ENCODE measurements at regions not wholly inside any gene's neighbourhood (a gene's known extent, or its start where the extent isn't known, plus 50 kb on each side); places are given as distances from the start of the nearest gene placed in this dataset.
"Not testable (repeated sequence)": the region's sequence is repeated elsewhere in the genome, so short reads cannot be mapped to it uniquely, and the experiment has no call there.

DNA sequence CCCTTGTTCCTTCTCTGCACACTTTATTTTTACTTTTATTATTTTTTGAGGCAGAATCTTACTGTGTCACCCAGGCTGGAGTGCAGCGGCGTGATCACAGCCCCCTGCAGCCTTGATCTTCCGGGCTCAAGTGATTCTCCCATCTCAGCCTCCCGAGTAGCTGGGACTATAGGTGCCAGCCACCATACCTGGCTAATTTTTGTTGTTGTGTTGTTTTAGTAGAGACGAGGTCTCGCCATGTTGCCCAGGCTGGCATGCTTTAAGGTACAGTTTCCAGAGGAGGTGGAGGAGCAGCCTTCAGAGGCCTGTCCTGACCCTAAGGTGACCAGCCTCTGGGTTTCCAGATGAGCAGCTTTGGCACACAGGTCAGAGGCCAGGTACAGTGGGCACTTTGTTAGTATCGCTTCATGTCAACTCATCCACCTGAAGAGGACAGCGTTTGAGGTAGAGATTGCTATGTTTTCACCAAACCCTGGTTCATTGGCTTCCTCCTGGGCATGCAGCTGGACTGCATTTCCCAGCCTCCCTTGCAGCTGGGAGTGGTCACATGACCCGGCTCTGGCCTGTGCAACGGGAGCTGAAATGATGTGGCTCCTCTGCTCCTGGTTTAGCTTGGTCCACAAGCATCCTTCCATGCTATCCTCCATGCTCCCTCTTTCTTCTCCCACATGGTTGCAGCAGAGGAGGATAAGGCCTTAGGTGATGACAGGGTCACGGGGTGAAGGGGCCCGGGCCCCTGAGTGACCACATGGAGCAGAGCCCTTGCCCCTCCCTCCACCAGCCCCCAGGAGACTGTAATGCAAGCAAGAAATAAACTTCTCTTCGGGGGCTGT, 139.3 kb upstream of the IER5L start:
- DNase-seq = no peak

DNA sequence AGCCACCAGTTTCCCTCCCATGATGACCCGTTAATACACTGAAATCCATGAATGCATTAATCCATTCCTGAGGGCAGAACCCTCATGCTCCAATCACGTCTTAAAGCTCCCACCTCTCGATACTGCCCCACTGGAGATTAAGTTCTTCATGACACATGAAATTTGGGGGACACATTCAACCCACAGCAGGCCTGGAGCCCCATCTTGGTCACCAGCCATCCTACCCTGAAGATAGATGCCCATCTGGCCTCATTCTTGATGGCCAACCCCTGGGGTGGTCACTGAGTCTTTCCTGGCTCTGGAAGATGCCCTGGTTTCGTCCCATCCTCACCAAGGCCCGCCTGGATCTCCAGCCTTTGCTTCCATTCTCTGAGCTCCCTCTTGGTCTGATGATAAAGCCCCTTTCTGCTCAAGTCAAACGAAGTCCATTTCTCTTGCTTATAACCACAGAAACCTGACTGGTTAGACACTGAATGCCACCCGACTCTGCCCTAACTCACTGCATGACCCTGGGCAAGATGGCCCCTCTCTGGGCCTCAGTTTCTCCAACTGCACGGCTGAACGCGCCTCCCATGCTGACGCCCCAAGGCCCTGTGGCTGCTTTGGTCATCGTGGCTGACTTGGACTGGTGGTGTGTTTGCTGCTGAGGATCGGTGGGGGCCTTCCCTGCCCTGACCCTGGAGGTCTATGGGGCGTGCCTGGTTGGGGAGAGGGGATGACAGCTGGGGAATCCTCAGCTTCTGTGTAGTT, 138.4 kb upstream of the IER5L start:
- DNase-seq = no peak

DNA sequence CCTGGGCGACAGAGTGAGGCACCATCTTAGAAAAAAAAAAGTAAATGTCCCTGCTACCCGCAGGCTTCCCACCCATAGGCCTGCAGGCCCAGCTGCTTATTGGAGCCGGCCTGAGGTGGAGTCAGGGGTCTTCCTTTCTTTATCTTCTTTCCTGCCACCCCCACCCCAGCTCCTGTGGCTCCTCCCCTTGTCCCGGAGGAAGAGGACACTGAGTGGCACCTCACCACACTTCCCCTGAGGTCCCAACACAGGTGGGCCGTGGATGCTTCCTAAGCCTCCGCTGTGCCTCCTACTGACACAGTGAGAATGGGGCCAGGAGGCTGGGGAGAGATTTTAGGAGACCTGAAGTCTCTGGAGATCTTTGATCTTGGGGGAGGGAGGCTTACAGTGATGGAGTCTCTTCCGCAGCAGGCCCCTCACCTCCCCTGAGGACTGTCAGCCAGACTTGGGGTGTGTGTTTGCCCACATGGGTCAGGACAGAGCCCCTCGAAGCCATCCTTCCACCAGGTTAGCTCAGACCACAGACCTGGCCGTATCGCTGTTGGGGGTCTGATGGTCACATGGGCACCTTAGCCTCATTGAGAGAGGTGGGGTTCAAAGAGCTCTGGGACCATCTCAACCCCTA, 135.4 kb upstream of the IER5L start:
- no peak for DNase-seq

DNA sequence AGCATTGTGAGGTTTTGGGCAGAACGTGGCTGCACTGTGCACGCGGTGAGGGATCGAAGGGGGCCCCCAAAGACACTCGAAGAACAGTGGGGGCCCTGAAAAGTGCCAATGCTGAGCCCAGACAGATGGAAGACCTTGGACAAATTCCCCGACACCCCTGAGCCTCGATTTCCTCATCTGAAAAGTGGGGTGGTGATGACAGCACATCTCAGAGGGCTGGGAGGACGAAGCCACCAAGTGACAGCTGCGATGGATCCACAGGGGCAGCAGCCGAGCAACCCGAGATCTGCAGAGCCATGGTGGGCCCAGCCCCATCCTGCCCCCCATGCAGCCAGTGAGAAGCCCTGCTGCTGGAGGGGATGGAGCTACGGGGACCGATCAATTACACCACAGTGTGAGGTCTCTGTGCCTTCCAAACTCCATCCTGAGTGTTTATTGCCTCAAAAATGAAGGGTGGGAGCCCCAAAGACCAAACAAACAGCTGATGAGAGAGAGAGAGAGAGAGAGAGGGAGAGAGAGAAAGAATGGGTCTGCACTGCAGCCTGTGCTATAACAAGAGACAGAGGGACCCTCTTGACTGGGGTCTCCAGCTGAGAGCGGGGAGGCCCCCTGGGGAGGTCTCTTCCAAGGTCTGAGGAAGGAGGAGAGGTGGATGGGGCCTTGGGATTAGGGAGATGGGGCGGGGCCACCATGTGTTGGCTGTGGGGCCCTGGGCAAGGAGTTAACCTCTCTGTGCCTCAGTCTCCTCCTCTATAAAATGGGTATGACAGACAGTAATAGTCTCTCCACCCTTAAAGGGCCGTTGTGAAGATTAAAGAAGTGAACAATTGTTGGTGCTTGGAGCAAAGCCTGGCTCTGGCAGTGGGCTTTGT, 134.4 kb upstream of the IER5L start:
- DNase-seq = no peak

DNA sequence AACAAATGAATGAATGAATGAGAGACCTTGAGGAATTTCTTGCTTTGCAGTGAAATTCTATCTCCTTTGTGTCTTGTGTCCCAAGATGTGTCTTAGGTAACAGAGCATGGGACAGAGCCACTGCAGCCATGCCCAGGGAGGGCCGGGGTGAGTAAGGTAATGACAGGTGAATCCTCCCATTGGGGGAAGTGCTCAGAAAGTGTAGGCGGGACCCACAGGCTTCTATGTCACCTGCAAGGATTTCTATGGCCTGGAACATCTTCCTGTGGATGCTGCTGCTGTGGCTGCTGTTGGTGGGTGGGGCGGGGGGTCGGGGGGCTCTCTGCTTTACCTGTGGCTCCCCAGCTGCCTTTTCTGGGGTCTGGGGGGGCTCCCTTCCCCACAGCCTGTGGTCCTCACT, 133.6 kb upstream of the IER5L start:
- no peak for DNase-seq

DNA sequence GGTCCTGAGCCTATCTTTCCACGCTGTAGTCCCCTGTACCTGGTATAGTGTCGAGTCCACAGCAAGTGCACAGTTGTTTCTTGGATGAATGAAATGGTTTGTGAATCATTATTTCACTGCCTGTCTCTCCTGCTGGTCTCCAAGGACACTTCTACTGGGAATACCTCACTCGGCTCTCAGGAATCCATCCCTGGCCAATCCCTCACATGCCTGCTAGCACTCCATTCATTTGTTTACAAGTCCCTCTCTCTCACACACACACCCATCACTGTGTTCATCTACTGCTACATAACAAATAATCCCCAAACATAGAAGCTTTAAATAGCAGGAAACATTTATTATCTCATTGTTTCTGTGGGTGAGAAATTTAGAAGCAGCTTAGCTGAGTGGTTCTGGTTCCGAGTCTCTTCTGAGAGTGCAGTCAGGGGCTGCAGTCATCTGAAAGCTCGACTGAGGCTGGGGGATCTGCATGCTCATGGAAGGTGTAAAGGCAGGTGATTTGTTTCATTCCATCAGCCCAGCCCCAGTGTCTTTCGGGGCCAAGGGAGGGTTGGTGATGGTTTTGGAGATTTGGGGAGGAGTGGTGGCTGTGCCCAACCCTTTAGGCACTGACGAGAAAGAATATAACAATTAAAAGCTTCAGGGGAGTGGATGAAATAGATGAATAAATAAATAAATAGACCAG, 132.7 kb upstream of the IER5L start:
- DNase-seq = no peak

DNA sequence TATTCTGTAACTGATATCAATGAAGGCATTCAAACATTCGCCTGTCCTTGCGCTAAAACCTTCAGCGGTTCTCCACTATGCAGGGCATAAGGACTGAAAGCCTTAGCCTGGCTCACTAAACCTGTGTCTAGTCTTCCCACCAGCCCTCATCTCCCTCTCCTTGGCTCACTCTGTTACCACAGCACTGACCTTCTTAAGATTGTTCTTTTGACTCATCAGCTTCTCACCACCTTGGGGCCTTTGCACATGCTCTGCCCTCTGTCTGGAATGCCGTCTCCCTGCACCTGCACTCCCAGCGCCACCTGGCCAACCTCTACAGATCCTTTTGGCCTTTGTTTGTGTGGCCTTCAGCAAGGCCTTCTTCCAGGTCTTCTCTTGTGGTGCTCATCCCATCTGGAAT, 131.8 kb upstream of the IER5L start:
- no peak for DNase-seq

DNA sequence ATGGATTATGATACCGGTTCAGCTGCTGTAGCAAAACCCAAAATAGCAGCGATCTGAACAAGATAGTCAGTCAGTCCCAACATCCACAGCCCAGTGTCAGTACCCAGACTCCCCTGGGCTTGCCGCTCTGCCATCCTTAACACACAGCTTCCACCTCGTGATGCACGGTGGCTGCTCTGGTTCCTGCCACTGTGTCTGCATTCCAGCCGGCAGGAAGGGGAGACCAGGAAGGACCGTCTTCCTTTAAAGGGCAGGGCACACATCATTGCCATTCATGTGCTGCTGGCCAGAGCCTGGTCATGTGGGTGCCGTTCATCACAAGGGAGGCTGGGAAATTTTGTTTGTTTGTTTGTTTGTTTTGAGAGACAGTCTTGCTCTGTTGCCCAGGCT, 131.0 kb upstream of the IER5L start:
- DNase-seq = no peak

DNA sequence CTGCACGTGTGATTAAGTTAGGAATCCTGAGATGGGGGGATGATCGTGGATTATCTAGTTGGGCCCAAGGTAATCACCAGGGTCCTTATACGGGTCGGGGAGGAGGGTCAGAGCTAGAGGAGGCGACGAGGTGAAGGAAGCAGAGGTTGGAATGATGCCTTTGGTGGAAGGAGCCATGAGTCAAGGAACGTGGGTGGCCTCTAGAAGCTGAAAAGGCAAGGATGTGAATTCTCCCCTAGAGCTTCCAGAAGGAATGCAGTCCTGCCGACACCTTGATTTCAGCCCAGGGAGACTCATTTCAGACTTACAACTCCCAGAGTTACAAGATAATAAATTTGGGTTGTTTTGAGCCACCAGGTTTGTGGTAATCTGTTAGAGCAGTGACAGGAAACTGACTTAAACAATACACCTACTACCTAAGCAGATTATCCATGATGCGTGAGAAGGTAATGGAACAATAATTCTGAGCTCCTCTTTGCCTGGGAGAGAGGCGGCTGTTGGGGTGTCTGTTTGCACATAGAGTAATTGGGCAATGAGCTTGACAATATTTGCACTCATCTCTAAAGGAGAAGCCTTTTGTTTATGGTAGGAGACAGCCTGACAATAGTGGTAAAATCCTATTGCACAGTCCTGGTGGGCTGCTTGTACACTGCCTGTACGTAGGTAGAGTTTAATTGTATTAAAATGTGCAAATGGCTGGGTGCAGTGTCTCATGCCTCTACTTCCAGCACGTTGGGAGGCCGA, 129.3 kb upstream of the IER5L start:
- DNase-seq = no peak

DNA sequence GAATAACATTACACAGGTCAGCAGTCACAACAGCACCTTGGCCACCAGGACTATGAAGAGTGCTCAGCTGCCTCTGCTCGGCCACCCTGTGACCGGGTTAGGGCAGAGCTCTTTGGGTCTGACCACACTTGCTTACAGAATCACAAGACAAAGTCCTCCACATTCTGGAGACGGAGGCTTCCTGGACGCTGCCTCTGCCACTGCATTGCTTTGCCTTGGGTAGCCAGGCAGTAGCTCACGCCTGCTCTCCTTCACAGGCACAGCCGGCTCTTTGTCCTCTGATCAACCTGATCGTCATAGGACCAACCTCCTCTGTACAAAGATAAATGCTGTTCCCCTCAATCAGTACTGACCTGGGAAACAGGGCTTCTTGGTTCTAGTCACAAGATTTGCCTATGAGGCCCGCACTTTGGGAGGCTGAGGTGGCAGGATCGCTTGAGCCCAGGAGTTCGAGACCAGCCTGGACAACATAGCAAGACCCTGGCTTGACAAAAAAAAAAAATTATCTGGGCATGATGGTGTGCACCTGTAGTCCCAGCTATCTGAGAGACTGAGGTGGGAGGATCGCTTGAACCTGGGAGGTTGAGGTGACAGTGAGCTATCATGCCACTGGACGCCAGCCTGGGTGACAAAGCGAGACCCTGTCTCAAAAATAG, 128.4 kb upstream of the IER5L start:
- no peak for DNase-seq

DNA sequence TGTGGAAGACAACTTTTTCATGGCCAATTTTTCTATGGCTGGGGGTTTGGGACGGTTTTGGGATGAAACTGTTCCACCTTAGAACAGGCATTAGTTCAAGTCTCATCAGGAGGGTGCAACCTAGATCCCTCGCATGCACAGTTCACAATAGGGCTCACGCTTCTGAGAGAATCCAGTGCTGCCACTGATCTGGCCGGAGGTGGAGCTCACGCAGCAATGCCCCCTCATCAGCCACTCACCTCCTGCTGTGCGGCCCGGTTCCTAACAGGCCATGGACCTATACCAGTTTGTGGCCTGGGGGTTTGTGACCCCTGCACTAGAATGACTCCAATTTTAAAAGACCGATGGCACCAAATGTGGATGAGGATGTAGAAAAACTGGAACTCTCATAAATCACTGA, 127.2 kb upstream of the IER5L start:
- no peak for DNase-seq

DNA sequence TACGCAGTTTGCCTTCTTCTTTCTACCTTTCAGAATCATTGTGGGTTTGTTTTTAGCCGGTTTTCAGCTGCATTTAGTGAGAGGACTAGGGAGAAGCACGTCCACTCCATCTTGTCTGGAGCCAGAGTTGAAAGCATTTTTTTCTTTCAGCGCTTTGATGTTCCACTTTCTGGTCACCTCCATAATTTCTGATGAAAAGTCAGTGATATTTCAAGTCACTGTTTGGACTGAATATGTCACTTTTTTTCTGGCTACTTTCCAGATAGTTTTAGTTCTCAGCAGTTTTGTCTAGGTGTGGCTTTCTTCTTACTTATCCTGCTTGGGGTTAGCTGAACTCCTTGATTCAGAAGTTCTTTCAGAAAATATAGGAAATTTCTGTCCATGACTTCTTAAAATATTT, 123.9 kb upstream of the IER5L start:
- DNase-seq = no peak

DNA sequence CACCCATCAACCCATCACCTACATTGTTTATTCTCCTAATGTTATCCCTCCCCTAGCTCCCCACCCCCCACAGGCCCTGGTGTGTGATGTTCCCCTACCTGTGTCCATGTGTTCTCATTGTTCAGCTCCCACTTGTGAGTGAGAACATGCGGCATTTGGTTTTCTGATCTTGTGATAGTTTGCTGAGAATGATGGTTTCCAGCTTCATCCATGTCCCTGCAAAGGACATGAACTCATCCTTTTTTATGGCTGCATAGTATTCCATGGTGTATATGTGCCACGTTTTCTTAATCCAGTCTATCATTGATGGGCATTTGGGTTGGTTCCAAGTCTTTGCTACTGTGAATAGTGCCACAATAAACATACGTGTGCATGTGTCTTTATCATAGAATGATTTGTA, 118.1 kb upstream of the IER5L start:
- not testable (repeated sequence) for DNase-seq

DNA sequence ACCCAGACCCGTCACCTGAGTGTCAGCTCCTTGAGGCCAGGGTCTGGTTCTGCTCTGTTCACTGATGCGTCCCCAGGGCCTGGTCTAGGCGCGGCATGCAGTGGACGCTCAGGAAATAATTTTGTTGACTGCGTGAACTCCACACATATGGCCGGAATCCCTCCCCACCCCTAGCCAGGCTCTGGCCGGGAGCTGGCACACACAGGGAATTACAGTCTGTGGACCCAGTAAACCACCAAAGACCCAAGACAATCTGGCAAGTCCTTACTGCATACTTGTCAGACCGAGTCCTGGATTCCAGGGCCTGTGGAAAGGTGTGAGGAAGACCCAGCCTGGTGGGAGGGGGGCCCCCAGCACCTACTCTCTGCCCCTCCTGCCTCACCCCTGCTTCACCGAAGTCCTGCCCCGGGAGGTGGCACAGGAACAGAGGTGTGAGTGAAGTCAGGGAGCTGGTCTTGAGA, 113.0 kb upstream of the IER5L start:
- DNase-seq = no peak

DNA sequence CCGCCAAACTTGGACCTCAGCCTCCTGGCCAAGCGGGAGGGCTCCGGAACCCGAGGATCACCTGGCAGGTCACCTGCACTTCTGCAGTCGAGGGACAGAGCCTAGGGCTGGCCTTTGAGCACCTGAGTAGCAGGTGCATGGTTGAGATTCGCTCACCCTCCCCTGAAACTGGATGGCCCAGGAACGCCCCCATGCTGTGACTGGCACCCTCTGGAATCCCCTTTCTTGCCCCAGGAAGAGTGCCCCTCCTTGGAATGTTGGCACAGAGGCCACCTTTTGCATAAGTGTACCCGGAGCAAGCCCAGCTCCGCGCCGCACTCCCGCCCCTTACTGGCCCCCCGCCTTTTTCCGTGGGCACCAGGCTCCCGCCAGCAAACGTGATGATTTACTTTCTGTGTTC, 112.5 kb upstream of the IER5L start:
- no peak for DNase-seq

DNA sequence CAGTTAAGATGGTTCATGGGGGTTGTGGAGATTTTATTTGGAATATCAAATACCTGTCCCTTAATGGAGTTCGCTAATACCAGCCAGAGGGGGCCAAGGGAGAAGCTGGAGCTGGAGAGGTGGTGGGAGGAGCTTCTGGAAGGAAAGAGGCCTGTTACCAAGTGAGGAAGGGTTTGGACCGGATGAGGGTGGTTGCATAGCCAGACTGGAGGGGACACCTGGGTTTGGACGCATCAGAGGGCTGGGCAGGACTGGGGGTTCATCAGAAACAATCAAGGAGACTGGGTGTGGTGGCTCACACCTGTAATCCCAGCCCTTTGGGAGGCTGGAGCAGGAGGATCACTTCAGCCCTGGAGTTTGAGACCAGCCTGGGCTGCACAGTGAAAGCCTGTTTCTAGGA, 111.8 kb upstream of the IER5L start:
- DNase-seq = no peak

DNA sequence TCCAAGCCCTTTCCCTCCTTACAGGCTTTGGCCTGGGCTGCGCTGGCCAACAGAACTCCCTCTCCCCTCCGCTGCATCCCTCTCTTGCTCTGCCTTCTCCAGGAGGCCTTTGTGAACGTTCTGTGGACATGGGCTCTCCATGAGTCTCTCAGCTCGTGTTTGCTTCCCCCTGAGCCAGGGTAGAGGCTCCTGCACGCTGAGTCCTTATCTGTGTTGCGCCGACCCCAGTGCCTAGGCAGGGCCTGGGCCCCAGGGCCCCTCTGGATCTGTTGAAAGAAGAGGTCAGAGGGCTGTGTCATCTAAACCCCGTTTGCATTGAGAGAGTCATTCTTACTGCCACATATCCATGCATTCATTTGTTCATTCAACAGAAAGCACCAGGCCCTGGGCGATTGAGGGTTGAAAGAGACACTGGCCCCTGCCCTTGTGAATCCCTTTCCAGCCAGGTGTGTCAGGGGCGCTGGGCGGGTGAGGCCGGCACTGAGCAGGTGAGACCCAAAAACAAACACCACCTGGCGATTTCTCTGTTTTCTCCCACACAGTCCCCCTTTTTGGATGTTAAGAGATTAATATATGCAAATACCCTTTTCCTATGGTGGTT, 111.2 kb upstream of the IER5L start:
- DNase-seq = no peak

DNA sequence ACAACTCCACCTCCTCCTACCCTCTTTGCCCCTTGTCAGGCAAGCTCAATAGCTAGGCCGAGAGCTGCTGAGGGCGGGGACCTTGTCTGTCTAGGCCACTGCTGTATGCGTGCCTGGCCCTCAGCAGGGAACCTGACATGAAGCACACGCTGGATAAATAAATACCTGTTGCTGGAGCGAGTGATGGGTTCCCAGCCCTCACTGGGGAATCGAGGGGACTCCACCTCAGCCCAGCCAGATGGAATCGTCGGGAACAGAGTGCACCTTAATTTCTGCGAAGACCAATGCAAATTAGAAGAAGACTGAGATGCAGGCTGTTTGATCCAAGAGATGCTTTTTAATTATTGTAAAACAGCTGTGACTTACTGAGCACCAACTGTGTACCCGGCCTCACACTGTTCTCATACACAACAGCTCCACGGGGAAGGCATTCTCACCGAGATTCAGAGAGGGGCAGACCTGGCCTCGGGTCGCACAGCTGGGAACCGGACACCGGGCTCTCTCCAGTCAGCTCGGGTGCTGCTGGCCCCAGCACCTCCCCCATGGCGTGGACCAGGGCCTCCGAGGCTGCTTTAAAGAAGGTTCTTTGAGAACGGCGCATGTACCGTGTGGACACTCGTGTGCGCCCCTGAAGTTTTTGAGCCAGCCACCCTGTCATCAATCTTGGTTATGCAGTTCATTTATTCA, 109.7 kb upstream of the IER5L start:
- no peak for DNase-seq

Data from right lung (tissue), 2 donors.